Neural cell (in vitro differentiated cells): ENCODE measurements at regions not wholly inside any gene's neighbourhood (a gene's known extent, or its start where the extent isn't known, plus 50 kb on each side); places are given as distances from the start of the nearest gene placed in this dataset.

Experiments used
- H2AFZ ChIP-seq: fragments of 200-600, 300-800 bp; sonication (generic), shearing (Covaris generic); 2 replicates; pipeline ENCODE4 v1.6.0; 2014; ENCODE audit warnings: low read depth, mild to moderate bottlenecking, antibody characterized with exemption, low read length, moderate library complexity
- H3F3A ChIP-seq: fragments of 200-600 bp; shearing (Covaris generic); 2 replicates; pipeline ENCODE4 v1.6.1; 2016; ENCODE audit warnings: mild to moderate bottlenecking, moderate library complexity, mixed read lengths, antibody characterized with exemption, low read length; ENCODE audit not compliant: insufficient read depth, poor library complexity, severe bottlenecking
- H3K27ac ChIP-seq: fragments of 200-600, 300-800 bp; sonication (generic), shearing (Covaris generic); 2 replicates; pipeline ENCODE4 v1.5.1; 2014; ENCODE audit warnings: mild to moderate bottlenecking, low read length, moderate library complexity
- H3K27me3 ChIP-seq: fragments of 300-800, 200-600 bp; sonication (generic), shearing (Covaris generic); 2 replicates; pipeline ENCODE4 v1.6.0; 2014; ENCODE audit warnings: mild to moderate bottlenecking, low read depth, low read length, moderate library complexity; ENCODE audit not compliant: insufficient read depth
- H3K36me3 ChIP-seq: fragments of 300-800, 200-600 bp; sonication (generic), shearing (Covaris generic); 2 replicates; pipeline ENCODE4 v1.5.1; 2014; ENCODE audit warnings: mild to moderate bottlenecking, antibody characterized with exemption, low read length, moderate library complexity; ENCODE audit not compliant: insufficient read depth
- H3K4me2 ChIP-seq: fragments of 300-800, 200-600 bp; sonication (generic), shearing (Covaris generic); 2 replicates; pipeline ENCODE4 v1.6.0; 2014; ENCODE audit warnings: mild to moderate bottlenecking, low read length
- H3K4me3 ChIP-seq: fragments of 300-800, 200-600 bp; sonication (generic), shearing (Covaris generic); 2 replicates; pipeline ENCODE4 v1.5.1; 2014; ENCODE audit warnings: mild to moderate bottlenecking, low read length, moderate library complexity
- H3K79me2 ChIP-seq: fragments of 200-600 bp; shearing (Covaris generic); replicated peaks from 2 replicates; pipeline ENCODE4 v1.6.0; 2014; ENCODE audit warnings: mild to moderate bottlenecking, low read length, moderate library complexity; ENCODE audit not compliant: insufficient read depth
- H3K9ac ChIP-seq: fragments of 300-800, 200-600 bp; sonication (generic), shearing (Covaris generic); 2 replicates; pipeline ENCODE4 v1.6.1; 2016; ENCODE audit warnings: mild to moderate bottlenecking, low read length, mixed read lengths
- H3K9me2 ChIP-seq: fragments of 200-600 bp; shearing (Covaris generic); 2 replicates; pipeline ENCODE4 v1.6.1; 2016; ENCODE audit warnings: mild to moderate bottlenecking, low read length, mixed read lengths; ENCODE audit not compliant: insufficient read depth
- H3K9me3 ChIP-seq: fragments of 200-600, 300-800 bp; sonication (generic), shearing (Covaris generic); 2 replicates; pipeline ENCODE4 v1.6.1; 2016; ENCODE audit warnings: mild to moderate bottlenecking, mixed run types, low read length, moderate library complexity, mixed read lengths
- H4K20me1 ChIP-seq: fragments of 200-600 bp; shearing (Covaris generic); 2 replicates; pipeline ENCODE4 v1.6.1; 2016; ENCODE audit warnings: mild to moderate bottlenecking, mixed run types; ENCODE audit not compliant: insufficient read depth
- CTCF ChIP-seq: fragments of 450-650 bp; IDR thresholded peaks from 2 replicates; pipeline ENCODE4 v1.5.1; 2014; ENCODE audit warnings: antibody characterized with exemption, mild to moderate bottlenecking, moderate library complexity; ENCODE audit not compliant: poor library complexity, severe bottlenecking
- EP300 ChIP-seq: fragments of 450-650 bp; conservative IDR thresholded peaks from 2 replicates; pipeline ENCODE4 v1.6.1; 2014; ENCODE audit warnings: antibody characterized with exemption, mild to moderate bottlenecking, moderate library complexity; ENCODE audit not compliant: poor library complexity, severe bottlenecking
- EZH2 ChIP-seq: fragments of 200-600, 300-800 bp; shearing (Covaris generic), sonication (generic); IDR thresholded peaks from 2 replicates; pipeline ENCODE4 v1.6.1; 2014; ENCODE audit warnings: antibody characterized with exemption, low read length, borderline replicate concordance, mild to moderate bottlenecking; ENCODE audit not compliant: insufficient read depth, poor library complexity, severe bottlenecking
- MXI1 ChIP-seq: fragments of 450-650 bp; conservative IDR thresholded peaks from 2 replicates; pipeline ENCODE4 v1.6.1; 2014; ENCODE audit warnings: antibody characterized with exemption, mild to moderate bottlenecking; ENCODE audit not compliant: poor library complexity, severe bottlenecking
- POLR2AphosphoS5 ChIP-seq: IDR thresholded peaks from 2 replicates; pipeline ENCODE4 v1.6.1; 2012
- RAD21 ChIP-seq: fragments of 450-650 bp; conservative IDR thresholded peaks from 2 replicates; pipeline ENCODE4 v1.6.1; 2014; ENCODE audit warnings: antibody characterized with exemption, mild to moderate bottlenecking, moderate library complexity
- SMC3 ChIP-seq: fragments of 450-650 bp; conservative IDR thresholded peaks from 2 replicates; pipeline ENCODE4 v1.6.1; 2014; ENCODE audit warnings: antibody characterized with exemption, mild to moderate bottlenecking, moderate library complexity; ENCODE audit not compliant: poor library complexity
- TAF1 ChIP-seq: IDR thresholded peaks from 2 replicates; pipeline ENCODE4 v1.6.1; 2012; ENCODE audit warnings: low read depth
- TF ChIP-seq, protein P1 (sequence below): IDR thresholded peaks from 2 replicates; pipeline ENCODE4 v1.6.1; 2012; ENCODE audit warnings: borderline replicate concordance

- Histone ChIP-seq H3K27me3 (no peaks in the 10 kb centered on the region), H3K9me2 (no peaks in the 10 kb centered on the region), H3K36me3 (no peaks in the 10 kb centered on the region), H3K27ac (no peak overlapping the region), H3F3A (no peaks in the 10 kb centered on the region), H3K4me3 (no peak overlapping the region), H3K4me2 (no peak overlapping the region), H4K20me1 (no peaks in the 10 kb centered on the region), H3K9ac (no peak overlapping the region), H2AFZ (no peak overlapping the region), H3K79me2 (no peaks in the 10 kb centered on the region), H3K9me3 (no peaks in the 10 kb centered on the region)
- TF ChIP-seq EZH2 (no peak), MXI1 (no peak), CTCF (no peak), EP300 (no peak), POLR2AphosphoS5 (no peak), SMC3 (no peak), RAD21 (no peak), TAF1 (no peak)
- TF ChIP-seq, protein P1, sequence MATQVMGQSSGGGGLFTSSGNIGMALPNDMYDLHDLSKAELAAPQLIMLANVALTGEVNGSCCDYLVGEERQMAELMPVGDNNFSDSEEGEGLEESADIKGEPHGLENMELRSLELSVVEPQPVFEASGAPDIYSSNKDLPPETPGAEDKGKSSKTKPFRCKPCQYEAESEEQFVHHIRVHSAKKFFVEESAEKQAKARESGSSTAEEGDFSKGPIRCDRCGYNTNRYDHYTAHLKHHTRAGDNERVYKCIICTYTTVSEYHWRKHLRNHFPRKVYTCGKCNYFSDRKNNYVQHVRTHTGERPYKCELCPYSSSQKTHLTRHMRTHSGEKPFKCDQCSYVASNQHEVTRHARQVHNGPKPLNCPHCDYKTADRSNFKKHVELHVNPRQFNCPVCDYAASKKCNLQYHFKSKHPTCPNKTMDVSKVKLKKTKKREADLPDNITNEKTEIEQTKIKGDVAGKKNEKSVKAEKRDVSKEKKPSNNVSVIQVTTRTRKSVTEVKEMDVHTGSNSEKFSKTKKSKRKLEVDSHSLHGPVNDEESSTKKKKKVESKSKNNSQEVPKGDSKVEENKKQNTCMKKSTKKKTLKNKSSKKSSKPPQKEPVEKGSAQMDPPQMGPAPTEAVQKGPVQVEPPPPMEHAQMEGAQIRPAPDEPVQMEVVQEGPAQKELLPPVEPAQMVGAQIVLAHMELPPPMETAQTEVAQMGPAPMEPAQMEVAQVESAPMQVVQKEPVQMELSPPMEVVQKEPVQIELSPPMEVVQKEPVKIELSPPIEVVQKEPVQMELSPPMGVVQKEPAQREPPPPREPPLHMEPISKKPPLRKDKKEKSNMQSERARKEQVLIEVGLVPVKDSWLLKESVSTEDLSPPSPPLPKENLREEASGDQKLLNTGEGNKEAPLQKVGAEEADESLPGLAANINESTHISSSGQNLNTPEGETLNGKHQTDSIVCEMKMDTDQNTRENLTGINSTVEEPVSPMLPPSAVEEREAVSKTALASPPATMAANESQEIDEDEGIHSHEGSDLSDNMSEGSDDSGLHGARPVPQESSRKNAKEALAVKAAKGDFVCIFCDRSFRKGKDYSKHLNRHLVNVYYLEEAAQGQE = no peak
Observed at GRCh38 chr9:81183761-81184160, 505.6 kb downstream of the TLE1 start.

DNA sequence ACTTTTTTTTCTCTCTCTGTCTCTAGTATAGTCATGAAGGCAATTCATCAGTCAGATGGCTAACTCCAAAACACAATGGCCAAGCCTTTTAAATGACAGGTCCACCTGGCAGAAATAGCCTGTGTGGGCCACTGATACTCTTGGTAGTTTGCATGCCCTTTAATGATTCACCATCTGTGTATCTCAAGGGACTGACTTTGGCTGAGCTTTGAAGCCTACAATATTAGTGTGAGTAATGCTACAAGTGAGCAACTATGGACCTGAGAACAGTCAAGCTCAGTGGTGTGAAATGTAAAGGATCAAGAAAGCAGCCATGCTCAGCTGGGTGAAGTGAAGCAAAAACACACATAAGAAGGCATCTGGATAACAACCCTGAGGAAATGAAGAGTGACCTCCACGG is 506.9 kb downstream of the TLE1 start:
- H2AFZ ChIP-seq = no peak overlapping the region
- no peaks in the 10 kb centered on the region for H3K79me2 ChIP-seq
- H3K9ac ChIP-seq = no peak overlapping the region

More for the DNA sequence above, 506.9 kb downstream of the TLE1 start:
- TF ChIP-seq RAD21 (no peak), SMC3 (no peak), EZH2 (no peak), POLR2AphosphoS5 (no peak), EP300 (no peak), MXI1 (no peak), TAF1 (no peak), CTCF (no peak)
- TF ChIP-seq, protein P1 = no peak
- Histone ChIP-seq H3K9me2 (no peaks in the 10 kb centered on the region), H3K4me2 (no peak overlapping the region), H3K27ac (no peak overlapping the region), H3K36me3 (no peaks in the 10 kb centered on the region), H3F3A (no peaks in the 10 kb centered on the region), H4K20me1 (no peaks in the 10 kb centered on the region), H3K4me3 (no peak overlapping the region), H3K27me3 (no peaks in the 10 kb centered on the region), H3K9me3 (no peaks in the 10 kb centered on the region)
